ENCODE measurements at regions not wholly inside any gene's neighbourhood (a gene's known extent, or its start where the extent isn't known, plus 50 kb on each side); places are given as distances from the start of the nearest gene placed in this dataset.
A peak's percentile ranks its signal among the peaks of the same experiment; 100 is the strongest.

- peak; percentile 58 for DNase-seq
- Histone ChIP-seq H3K4me2 (ENCODE audit: unreplicated experiment) (no peak overlapping the region), H3K36me3 (ENCODE audit: low read depth) (no peaks in the 10 kb centered on the region), H3K27me3 (replicated peaks; ENCODE audit: insufficient read depth) (no peaks in the 10 kb centered on the region), H3K4me1 (ENCODE audit: insufficient read depth) (peaks cover 6% of the 10 kb centered on the region; the same call in 1 of the 2 replicates), H3K9ac (no peak overlapping the region), H3K4me3 (no peak overlapping the region), H2AFZ (no peak overlapping the region), H3F3A (ENCODE audit: insufficient read depth) (no peaks in the 10 kb centered on the region; the same call in 1 of the 2 replicates), H3K9me3 (ENCODE audit: low read depth) (no peaks in the 10 kb centered on the region), H3K79me2 (ENCODE audit: insufficient read depth) (no peaks in the 10 kb centered on the region), H3K9me2 (ENCODE audit: insufficient read depth) (no peaks in the 10 kb centered on the region), H3K27ac (no peak overlapping the region), H4K20me1 (ENCODE audit: insufficient read depth) (no peaks in the 10 kb centered on the region)
- TF ChIP-seq EZH2 (IDR thresholded peaks at IDR 0.05; ENCODE audit: insufficient read depth, poor library complexity, severe bottlenecking), result no peak
- TF ChIP-seq EZH2phosphoT487 (IDR thresholded peaks at IDR 0.05; ENCODE audit: insufficient read depth, low read depth), result no peak
- in situ Hi-C loops (cut with MboI), result no loop called here
- 38 to 48% methylated on average over 1 of the region's 1 CpG for WGBS, 2 experiments (ENCODE audit: low coverage in 1 of 2, low lambda C conversion rate in 2 of 2, missing lambda C conversion rate in 2 of 2)
These were observed 95.5 kb upstream of the CREB1 start for GRCh38 chr2:207434306-207434705.

- H3K27me3 ChIP-seq (replicated peaks; ENCODE audit: insufficient read depth), result no peaks in the 10 kb centered on the region
- H3K9me2 ChIP-seq (ENCODE audit: insufficient read depth), result no peaks in the 10 kb centered on the region
- TF ChIP-seq EZH2 (IDR thresholded peaks at IDR 0.05; ENCODE audit: insufficient read depth, poor library complexity, severe bottlenecking) (no peak), EZH2phosphoT487 (IDR thresholded peaks at IDR 0.05; ENCODE audit: insufficient read depth, low read depth) (no peak)
- in situ Hi-C loops (cut with MboI), result no loop called here
- no peaks in the 10 kb centered on the region for H3K9me3 ChIP-seq (ENCODE audit: low read depth)
- no peak overlapping the region for H2AFZ ChIP-seq
- no peak overlapping the region for H3K27ac ChIP-seq
- H3K4me2 ChIP-seq (ENCODE audit: unreplicated experiment), result no peak overlapping the region
- no peak for DNase-seq
- no peaks in the 10 kb centered on the region; the same call in 1 of the 2 replicates for H3F3A ChIP-seq (ENCODE audit: insufficient read depth)
- H3K4me3 ChIP-seq, result no peak overlapping the region
- H3K4me1 ChIP-seq (ENCODE audit: insufficient read depth), result peaks cover 6% of the 10 kb centered on the region; the same call in 1 of the 2 replicates
- H3K36me3 ChIP-seq (ENCODE audit: low read depth), result no peaks in the 10 kb centered on the region
- 82 to 89% methylated on average over 4 of the region's 4 CpGs for WGBS, 2 experiments (ENCODE audit: low coverage in 1 of 2, low lambda C conversion rate in 2 of 2, missing lambda C conversion rate in 2 of 2)
- no peaks in the 10 kb centered on the region for H3K79me2 ChIP-seq (ENCODE audit: insufficient read depth)
- no peak overlapping the region for H3K9ac ChIP-seq
- H4K20me1 ChIP-seq (ENCODE audit: insufficient read depth), result no peaks in the 10 kb centered on the region
These were observed 94.8 kb upstream of the CREB1 start for GRCh38 chr2:207434899-207435465.

GRCh38 chr2:207437136-207437523 is 92.6 kb upstream of the CREB1 start:
- H3K9ac ChIP-seq, result no peak overlapping the region
- peaks cover 6% of the 10 kb centered on the region; the same call in 1 of the 2 replicates for H3K4me1 ChIP-seq (ENCODE audit: insufficient read depth)
- no peaks in the 10 kb centered on the region for H4K20me1 ChIP-seq (ENCODE audit: insufficient read depth)
- no peak overlapping the region for H2AFZ ChIP-seq
- no peaks in the 10 kb centered on the region for H3K9me3 ChIP-seq (ENCODE audit: low read depth)
- H3K27me3 ChIP-seq (replicated peaks; ENCODE audit: insufficient read depth), result no peaks in the 10 kb centered on the region
- H3K27ac ChIP-seq, result no peak overlapping the region
- DNase-seq, result no peak
- WGBS, 2 experiments (ENCODE audit: low coverage in 1 of 2, low lambda C conversion rate in 2 of 2, missing lambda C conversion rate in 2 of 2), result 68 to 88% methylated on average over 1 of the region's 1 CpG
- H3K4me2 ChIP-seq (ENCODE audit: unreplicated experiment), result no peak overlapping the region
- no peak for TF ChIP-seq EZH2phosphoT487 (IDR thresholded peaks at IDR 0.05; ENCODE audit: insufficient read depth, low read depth)
- no peak for TF ChIP-seq EZH2 (IDR thresholded peaks at IDR 0.05; ENCODE audit: insufficient read depth, poor library complexity, severe bottlenecking)
- no peak overlapping the region for H3K4me3 ChIP-seq
- no peaks in the 10 kb centered on the region for H3K36me3 ChIP-seq (ENCODE audit: low read depth)
- H3F3A ChIP-seq (ENCODE audit: insufficient read depth), result no peaks in the 10 kb centered on the region; the same call in 1 of the 2 replicates
- in situ Hi-C loops (cut with MboI), result no loop called here
- no peaks in the 10 kb centered on the region for H3K9me2 ChIP-seq (ENCODE audit: insufficient read depth)
- H3K79me2 ChIP-seq (ENCODE audit: insufficient read depth), result no peaks in the 10 kb centered on the region

- Histone ChIP-seq H3K9me3 (ENCODE audit: low read depth) (no peaks in the 10 kb centered on the region), H3K4me1 (ENCODE audit: insufficient read depth) (peaks cover 3% of the 10 kb centered on the region; the same call in 1 of the 2 replicates), H3K4me2 (ENCODE audit: unreplicated experiment) (no peak overlapping the region), H3F3A (ENCODE audit: insufficient read depth) (no peaks in the 10 kb centered on the region; the same call in 1 of the 2 replicates), H3K9ac (no peak overlapping the region), H4K20me1 (ENCODE audit: insufficient read depth) (no peaks in the 10 kb centered on the region), H2AFZ (no peak overlapping the region), H3K27ac (no peak overlapping the region), H3K4me3 (no peak overlapping the region), H3K9me2 (ENCODE audit: insufficient read depth) (no peaks in the 10 kb centered on the region), H3K27me3 (replicated peaks; ENCODE audit: insufficient read depth) (no peaks in the 10 kb centered on the region), H3K79me2 (ENCODE audit: insufficient read depth) (no peaks in the 10 kb centered on the region), H3K36me3 (ENCODE audit: low read depth) (no peaks in the 10 kb centered on the region)
- WGBS, 2 experiments (ENCODE audit: low coverage in 1 of 2, low lambda C conversion rate in 2 of 2, missing lambda C conversion rate in 2 of 2), result 74 to 83% methylated on average over 13 of the region's 13 CpGs
- no peak for DNase-seq
- in situ Hi-C loops (cut with MboI), result no loop called here
- no peak for TF ChIP-seq EZH2phosphoT487 (IDR thresholded peaks at IDR 0.05; ENCODE audit: insufficient read depth, low read depth)
- TF ChIP-seq EZH2 (IDR thresholded peaks at IDR 0.05; ENCODE audit: insufficient read depth, poor library complexity, severe bottlenecking), result no peak
These were observed 92.1 kb upstream of the CREB1 start for GRCh38 chr2:207437524-207438143.
